Suprapubic skin (tissue), 3 donors: ENCODE measurements at regions not wholly inside any gene's neighbourhood (a gene's known extent, or its start where the extent isn't known, plus 50 kb on each side); places are given as distances from the start of the nearest gene placed in this dataset.

Experiments used
- POLR2AphosphoS5 ChIP-seq, 3 donors: sonication (generic); formaldehyde crosslinking; IDR thresholded peaks; one replicate each; pipeline ENCODE4 v1.6.1; 2017; ENCODE audit warnings: antibody characterized with exemption in 3 of 3
- TF ChIP-seq, protein P1 (sequence below), 2 donors: fragments of 200-600 bp in 1 of 2; fragments of 450-650 bp in 1 of 2; sonication (generic) in 1 of 2; IDR thresholded peaks; one replicate each; pipeline ENCODE4 v1.5.1; 2016 to 2019; ENCODE audit warnings: antibody characterized with exemption in 2 of 2, mild to moderate bottlenecking in 1 of 2, moderate library complexity in 1 of 2

DNA sequence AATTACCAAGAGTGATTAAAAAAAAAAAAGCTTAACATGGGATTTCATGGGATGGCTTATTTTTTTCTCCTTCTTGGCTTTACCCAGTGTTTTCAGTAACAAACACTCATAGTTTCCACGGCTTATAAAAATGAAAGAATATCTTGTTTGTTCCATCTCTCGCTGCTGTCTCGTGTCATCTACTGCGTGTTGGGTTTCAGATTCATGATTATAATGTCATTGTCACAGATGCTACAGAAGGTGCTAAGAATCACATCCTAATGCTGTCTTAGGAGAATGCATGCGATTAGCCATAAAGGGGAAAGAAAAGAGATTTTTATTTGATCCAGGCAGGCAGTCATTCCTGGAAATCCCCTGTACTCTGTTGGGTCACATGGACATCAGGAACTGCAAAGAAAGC lies 1267.6 kb upstream of the TMEM132C start:
- TF ChIP-seq, protein P1, sequence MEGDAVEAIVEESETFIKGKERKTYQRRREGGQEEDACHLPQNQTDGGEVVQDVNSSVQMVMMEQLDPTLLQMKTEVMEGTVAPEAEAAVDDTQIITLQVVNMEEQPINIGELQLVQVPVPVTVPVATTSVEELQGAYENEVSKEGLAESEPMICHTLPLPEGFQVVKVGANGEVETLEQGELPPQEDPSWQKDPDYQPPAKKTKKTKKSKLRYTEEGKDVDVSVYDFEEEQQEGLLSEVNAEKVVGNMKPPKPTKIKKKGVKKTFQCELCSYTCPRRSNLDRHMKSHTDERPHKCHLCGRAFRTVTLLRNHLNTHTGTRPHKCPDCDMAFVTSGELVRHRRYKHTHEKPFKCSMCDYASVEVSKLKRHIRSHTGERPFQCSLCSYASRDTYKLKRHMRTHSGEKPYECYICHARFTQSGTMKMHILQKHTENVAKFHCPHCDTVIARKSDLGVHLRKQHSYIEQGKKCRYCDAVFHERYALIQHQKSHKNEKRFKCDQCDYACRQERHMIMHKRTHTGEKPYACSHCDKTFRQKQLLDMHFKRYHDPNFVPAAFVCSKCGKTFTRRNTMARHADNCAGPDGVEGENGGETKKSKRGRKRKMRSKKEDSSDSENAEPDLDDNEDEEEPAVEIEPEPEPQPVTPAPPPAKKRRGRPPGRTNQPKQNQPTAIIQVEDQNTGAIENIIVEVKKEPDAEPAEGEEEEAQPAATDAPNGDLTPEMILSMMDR (IDR thresholded peaks at IDR 0.05): no peak
- TF ChIP-seq POLR2AphosphoS5 (IDR thresholded peaks at IDR 0.05): no peak
